IMR-90 (cell line): ENCODE measurements at regions not wholly inside any gene's neighbourhood (a gene's known extent, or its start where the extent isn't known, plus 50 kb on each side); places are given as distances from the start of the nearest gene placed in this dataset.

Source experiments
- ATAC-seq: fragments of 200-7000 bp; cut with Tn5 transposase; 2 replicates; pipeline ENCODE4 v1.9.1; 2020; ENCODE audit warnings: low read depth, mild to moderate bottlenecking, moderate library complexity
- BruUV-seq: library from RNA; stranded (reverse); fragments of 400-500 nt; replicated peaks from 2 replicates; lab custom pipeline; 2021; lab: Mats Ljungman, UMichigan
- CTCF ChIA-PET: fragments of 300-600 bp; formaldehyde crosslinking; extraction: SDS; loops from one replicate; lab custom pipeline; 2021; ENCODE audit warnings: antibody characterized with exemption; lab: Yijun Ruan, JAX
- POLR2A ChIA-PET: fragments of 300-600 bp; sonication (Branson Sonifier 250); formaldehyde crosslinking; loops from one replicate; lab custom pipeline; 2022; ENCODE audit warnings: antibody characterized with exemption; ENCODE audit not compliant: unreplicated experiment; lab: Charles Lee
- DNase-seq: peaks from one replicate; pipeline ENCODE4 v3.0.0; 2013
- H2AFZ ChIP-seq: replicated peaks from 2 replicates; pipeline ENCODE3; 2013; ENCODE audit warnings: low read length, mild to moderate bottlenecking; ENCODE audit not compliant: poor library complexity
- H2AK5ac ChIP-seq: 2 replicates; pipeline ENCODE4 v1.6.1; 2013; ENCODE audit warnings: low read depth, low read length, inconsistent platforms
- H2AK9ac ChIP-seq: replicated peaks from 2 replicates; pipeline ENCODE3; 2013; ENCODE audit warnings: mild to moderate bottlenecking, low read depth, low read length, moderate library complexity; ENCODE audit not compliant: poor library complexity
- H2BK120ac ChIP-seq: 2 replicates; pipeline ENCODE4 v1.6.1; 2013; ENCODE audit warnings: low read depth, low read length, inconsistent platforms
- H2BK15ac ChIP-seq: 3 replicates; pipeline ENCODE4 v1.6.1; 2013; ENCODE audit warnings: low read depth, low read length, inconsistent platforms
- H2BK20ac ChIP-seq: 2 replicates; pipeline ENCODE4 v1.6.1; 2013; ENCODE audit warnings: low read depth, mild to moderate bottlenecking, inconsistent platforms, low read length, moderate library complexity
- H2BK5ac ChIP-seq: 2 replicates; pipeline ENCODE4 v1.6.1; 2013; ENCODE audit warnings: mild to moderate bottlenecking, low read depth, low read length, inconsistent platforms; ENCODE audit not compliant: poor library complexity, severe bottlenecking
- H3K14ac ChIP-seq: replicated peaks from 2 replicates; pipeline ENCODE4 v1.6.1; 2013; ENCODE audit warnings: low read depth, low read length, inconsistent platforms
- H3K18ac ChIP-seq: 2 replicates; pipeline ENCODE4 v1.6.1; 2013; ENCODE audit warnings: low read depth, low read length, control low read depth
- H3K23ac ChIP-seq: 2 replicates; pipeline ENCODE4 v1.6.1; 2013; ENCODE audit warnings: low read depth, low read length, inconsistent platforms
- H3K27ac ChIP-seq: 2 replicates; pipeline ENCODE4 v1.5.1; 2013; ENCODE audit warnings: mild to moderate bottlenecking, control low read depth, low read length; ENCODE audit not compliant: insufficient read depth
- H3K27me3 ChIP-seq: 2 replicates; pipeline ENCODE4 v1.6.1; 2013; ENCODE audit warnings: low read length; ENCODE audit not compliant: control insufficient read depth, insufficient read depth
- H3K36me3 ChIP-seq: 2 replicates; pipeline ENCODE4 v1.6.1; 2013; ENCODE audit warnings: low read length, mixed read lengths; ENCODE audit not compliant: control insufficient read depth, insufficient read depth
- H3K4ac ChIP-seq: 2 replicates; pipeline ENCODE4 v1.6.1; 2013; ENCODE audit warnings: low read depth, low read length, inconsistent platforms
- H3K4me1 ChIP-seq: 2 replicates; pipeline ENCODE4 v1.6.1; 2013; ENCODE audit warnings: low read length, mixed read lengths; ENCODE audit not compliant: control insufficient read depth, insufficient read depth
- H3K4me2 ChIP-seq: 2 replicates; pipeline ENCODE4 v1.6.1; 2013; ENCODE audit warnings: low read depth, mild to moderate bottlenecking, control low read depth, low read length, moderate library complexity
- H3K4me3 ChIP-seq: 2 replicates; pipeline ENCODE4 v1.5.1; 2013; ENCODE audit warnings: low read depth, mild to moderate bottlenecking, control low read depth, low read length, moderate library complexity; ENCODE audit not compliant: insufficient read depth
- H3K56ac ChIP-seq: 2 replicates; pipeline ENCODE4 v1.6.1; 2013; ENCODE audit warnings: low read length, inconsistent platforms; ENCODE audit not compliant: insufficient read depth; ENCODE audit errors: extremely low read depth
- H3K79me1 ChIP-seq, 2 experiments: 2 replicates each; pipeline ENCODE4 v1.6.1; 2013; ENCODE audit warnings: low read length in 2 of 2, inconsistent platforms in 1 of 2, low read depth in 1 of 2
- H3K9ac ChIP-seq: 2 replicates; pipeline ENCODE4 v1.6.1; 2013; ENCODE audit warnings: low read depth, low read length, control low read depth
- H3K9me1 ChIP-seq: 2 replicates; pipeline ENCODE4 v1.6.1; 2013; ENCODE audit warnings: low read length, inconsistent platforms; ENCODE audit not compliant: insufficient read depth
- H3K9me3 ChIP-seq: 2 replicates; pipeline ENCODE4 v1.6.1; 2013; ENCODE audit warnings: low read length; ENCODE audit not compliant: control insufficient read depth, insufficient read depth
- H4K20me1 ChIP-seq: 2 replicates; pipeline ENCODE4 v1.6.1; 2013; ENCODE audit warnings: low read length, inconsistent platforms; ENCODE audit not compliant: insufficient read depth
- H4K5ac ChIP-seq: 2 replicates; pipeline ENCODE4 v1.6.1; 2013; ENCODE audit warnings: mild to moderate bottlenecking, low read depth, low read length, control low read depth
- H4K8ac ChIP-seq, 2 experiments: 2 replicates each; pipeline ENCODE4 v1.6.1; 2013; ENCODE audit warnings: low read depth in 2 of 2, low read length in 2 of 2, control low read depth in 1 of 2, inconsistent platforms in 1 of 2
- H4K91ac ChIP-seq: 2 replicates; pipeline ENCODE4 v1.6.1; 2013; ENCODE audit warnings: low read depth, low read length, inconsistent platforms; ENCODE audit not compliant: insufficient read depth
- BHLHE40 ChIP-seq: fragments of 150-350 bp; IDR thresholded peaks from 2 replicates; pipeline ENCODE4 v1.6.1; 2016; ENCODE audit warnings: mild to moderate bottlenecking, low read depth, low read length
- CEBPB ChIP-seq: IDR thresholded peaks from 2 replicates; pipeline ENCODE4 v1.6.1; 2012; ENCODE audit warnings: low read depth, low read length, improper control_type of control experiment
- CHD1 ChIP-seq: IDR thresholded peaks from 2 replicates; pipeline ENCODE4 v1.6.1; 2012; ENCODE audit warnings: low read depth, low read length, improper control_type of control experiment
- CTCF ChIP-seq: conservative IDR thresholded peaks from 2 replicates; pipeline ENCODE4 v1.5.1; 2012; ENCODE audit warnings: mild to moderate bottlenecking, low read depth, low read length, improper control_type of control experiment
- FOS ChIP-seq: fragments of 150-350 bp; IDR thresholded peaks from 2 replicates; pipeline ENCODE4 v1.6.1; 2016; ENCODE audit warnings: low read depth, low read length
- MAZ ChIP-seq: IDR thresholded peaks from 2 replicates; pipeline ENCODE4 v1.6.1; 2012; ENCODE audit warnings: low read depth, mild to moderate bottlenecking, low read length, improper control_type of control experiment, moderate library complexity, borderline replicate concordance
- NFE2L2 ChIP-seq: fragments of 150-350 bp; IDR thresholded peaks from 2 replicates; pipeline ENCODE4 v1.6.1; 2016; ENCODE audit warnings: low read depth, mild to moderate bottlenecking, low read length
- RAD21 ChIP-seq: IDR thresholded peaks from 2 replicates; pipeline ENCODE4 v1.6.1; 2012; ENCODE audit warnings: low read length, improper control_type of control experiment
- RCOR1 ChIP-seq: IDR thresholded peaks from 2 replicates; pipeline ENCODE4 v1.6.1; 2012; ENCODE audit warnings: mild to moderate bottlenecking, low read length, improper control_type of control experiment; ENCODE audit not compliant: insufficient replicate concordance
- RFX5 ChIP-seq: IDR thresholded peaks from 2 replicates; pipeline ENCODE4 v1.8.0; 2012; ENCODE audit warnings: low read depth, mild to moderate bottlenecking, low read length, moderate library complexity
- WGBS, 2 experiments: methylation state at CpG; one replicate each; pipeline versions ENCODE4 v1.1.5 to v1.1.7; 2013; ENCODE audit warnings: missing lambda C conversion rate in 2 of 2; ENCODE audit not compliant: insufficient read length in 1 of 2; ENCODE audit errors: extremely low coverage in 2 of 2; 5-methylcytosine and 5-hydroxymethylcytosine counted together
- dilution Hi-C: fragments of 300-500 bp; cut with HindIII; formaldehyde crosslinking; loops from one replicate; pipeline ENCODE4 v1.14.3; 2018; ENCODE audit warnings: low sequenced_read_pairs; ENCODE audit not compliant: unreplicated experiment
- in situ Hi-C: fragments of 300-500 bp; cut with MboI; formaldehyde crosslinking; loops from 3 replicates; pipeline ENCODE4 v1.14.3; 2019; ENCODE audit warnings: low sequenced_read_pairs, inconsistent platforms, mixed read lengths
- intact Hi-C: fragments of 100-400 bp; cut with micrococcal nuclease; formaldehyde crosslinking; loops from 2 replicates; pipeline ENCODE4 v1.10.0; 2022

- ChIA-PET POLR2A (no interaction called here), CTCF (no interaction called here)
- no peaks in the 10 kb centered on the region for H3K79me1 ChIP-seq
- no peak overlapping the region for H2AK9ac ChIP-seq
- TF ChIP-seq CTCF (no peak), RCOR1 (no peak), CHD1 (no peak), MAZ (no peak), FOS (no peak), BHLHE40 (no peak), CEBPB (no peak), RFX5 (no peak), RAD21 (no peak), NFE2L2 (no peak)
- H3K23ac ChIP-seq: no peak overlapping the region
- dilution Hi-C loops: no loop called here
- no peak overlapping the region for H2BK5ac ChIP-seq
- no peak overlapping the region for H4K91ac ChIP-seq
- BruUV-seq: no TSS peak
- H3K56ac ChIP-seq: no peak overlapping the region
- intact Hi-C loops: no loop called here
- H2BK120ac ChIP-seq: no peak overlapping the region; the same call in 1 of the 2 replicates
- no peak overlapping the region for H3K14ac ChIP-seq
- no peaks in the 10 kb centered on the region for H3K36me3 ChIP-seq
- H3K4me3 ChIP-seq: no peak overlapping the region
- no peak overlapping the region for H3K18ac ChIP-seq
- in situ Hi-C loops: no loop called here
- H3K9me1 ChIP-seq: peaks cover 5% of the 10 kb centered on the region; the same call in 1 of the 2 replicates
- peak; percentile 46 for DNase-seq
- no peak for ATAC-seq
- no peak overlapping the region for H3K27ac ChIP-seq
- no peak overlapping the region for H3K4me2 ChIP-seq
- no peak overlapping the region for H2AFZ ChIP-seq
- H3K4ac ChIP-seq: no peak overlapping the region
- no peak overlapping the region for H2BK20ac ChIP-seq
- no peaks in the 10 kb centered on the region for H4K20me1 ChIP-seq
- no peak overlapping the region for H3K9ac ChIP-seq
- H3K4me1 ChIP-seq: peaks cover 5% of the 10 kb centered on the region
- H2BK15ac ChIP-seq: no peak overlapping the region
- H3K27me3 ChIP-seq: no peaks in the 10 kb centered on the region
- H3K9me3 ChIP-seq: no peaks in the 10 kb centered on the region
- WGBS, 2 experiments: 0% methylated on average over 1 of the region's 3 CpGs; no CpG with 5 or more reads in 1 of the 2 experiments
- H2AK5ac ChIP-seq: no peak overlapping the region
- no peak overlapping the region for H4K5ac ChIP-seq
- no peak overlapping the region for H4K8ac ChIP-seq
Observed at GRCh38 chr5:159785656-159786055, 130.6 kb upstream of the ADRA1B start.
